PC-3 (cell line): ENCODE measurements at regions not wholly inside any gene's neighbourhood (a gene's known extent, or its start where the extent isn't known, plus 50 kb on each side); places are given as distances from the start of the nearest gene placed in this dataset.

Experiments used
- ATAC-seq: fragments of 200-7000 bp; cut with Tn5 transposase; 2 replicates; pipeline ENCODE4 v1.9.1; 2020; ENCODE audit warnings: mild to moderate bottlenecking, moderate library complexity
- BruUV-seq: library from RNA; stranded (reverse); fragments of 400-500 nt; replicated peaks from 2 replicates; lab custom pipeline; 2021; lab: Mats Ljungman, UMichigan
- CTCF ChIA-PET: fragments of 300-600 bp; sonication (Branson Sonifier 250); formaldehyde crosslinking; loops from one replicate; lab custom pipeline; 2022; ENCODE audit warnings: antibody characterized with exemption; lab: Charles Lee
- POLR2A ChIA-PET: fragments of 300-600 bp; sonication (Branson Sonifier 250); formaldehyde crosslinking; loops from one replicate; lab custom pipeline; 2022; ENCODE audit warnings: antibody characterized with exemption; ENCODE audit not compliant: unreplicated experiment; lab: Charles Lee
- DNase-seq: peaks from one replicate; pipeline ENCODE4 v3.0.0-alpha.2; 2015
- H2AFZ ChIP-seq: fragments of 300-600 bp; sonication (generic); 2 replicates; pipeline ENCODE4 v1.6.0; 2016; ENCODE audit warnings: antibody characterized with exemption, low read length
- H3F3A ChIP-seq: fragments of 300-600 bp; sonication (generic); one replicate; pipeline ENCODE4 v1.6.0; 2017; ENCODE audit warnings: antibody characterized with exemption, low read length, control low read depth, mild to moderate bottlenecking; ENCODE audit not compliant: unreplicated experiment
- H3K27ac ChIP-seq: fragments of 300-600 bp; sonication (generic); 2 replicates; pipeline ENCODE4 v1.5.1; 2016; ENCODE audit warnings: mild to moderate bottlenecking, low read length
- H3K27me3 ChIP-seq: fragments of 300-600 bp; sonication (generic); 2 replicates; pipeline ENCODE4 v1.6.1; 2016; ENCODE audit warnings: low read length, mixed read lengths
- H3K36me3 ChIP-seq: fragments of 300-600 bp; sonication (generic); 2 replicates; pipeline ENCODE4 v1.6.1; 2016; ENCODE audit warnings: low read depth, mixed run types, low read length, mixed read lengths
- H3K4me1 ChIP-seq: fragments of 300-600 bp; sonication (generic); 2 replicates; pipeline ENCODE4 v1.5.1; 2016; ENCODE audit warnings: low read length; ENCODE audit not compliant: insufficient read depth
- H3K4me2 ChIP-seq: fragments of 300-600 bp; sonication (generic); 2 replicates; pipeline ENCODE4 v1.6.0; 2016; ENCODE audit warnings: low read length
- H3K4me3 ChIP-seq: fragments of 300-600 bp; sonication (generic); 2 replicates; pipeline ENCODE4 v1.5.1; 2016; ENCODE audit warnings: mild to moderate bottlenecking, low read length, mixed read lengths
- H3K79me2 ChIP-seq: fragments of 300-600 bp; sonication (generic); 2 replicates; pipeline ENCODE4 v1.6.1; 2017; ENCODE audit warnings: low read length, mixed read lengths
- H3K9ac ChIP-seq: fragments of 300-600 bp; sonication (generic); 2 replicates; pipeline ENCODE4 v1.6.0; 2016; ENCODE audit warnings: mild to moderate bottlenecking, low read length
- H3K9me2 ChIP-seq: fragments of 300-600 bp; sonication (generic); replicated peaks from 2 replicates; pipeline ENCODE4 v1.6.1; 2016; ENCODE audit warnings: mixed run types, low read length, mixed read lengths
- H3K9me3 ChIP-seq: fragments of 300-600 bp; sonication (generic); 2 replicates; pipeline ENCODE4 v1.6.1; 2016; ENCODE audit warnings: low read length, mixed read lengths
- H4K20me1 ChIP-seq: fragments of 300-600 bp; sonication (generic); 2 replicates; pipeline ENCODE4 v1.6.1; 2016; ENCODE audit warnings: low read length, mixed read lengths
- CTCF ChIP-seq: fragments of 300-600 bp; sonication (generic); conservative IDR thresholded peaks from 2 replicates; pipeline ENCODE4 v1.5.1; 2017; ENCODE audit warnings: antibody characterized with exemption, low read depth, mild to moderate bottlenecking, low read length
- EZH2 ChIP-seq: fragments of 300-600 bp; sonication (generic); IDR thresholded peaks from one replicate; pipeline ENCODE4 v1.6.1; 2017; ENCODE audit warnings: antibody characterized with exemption, mild to moderate bottlenecking, low read length; ENCODE audit not compliant: unreplicated experiment
- EZH2phosphoT487 ChIP-seq: fragments of 300-600 bp; sonication (generic); IDR thresholded peaks from 2 replicates; pipeline ENCODE4 v1.6.1; 2018; ENCODE audit warnings: mild to moderate bottlenecking, antibody characterized with exemption, low read length, borderline replicate concordance
- intact Hi-C: fragments of 100-400 bp; cut with micrococcal nuclease; formaldehyde crosslinking; loops from 2 replicates; pipeline ENCODE4 v1.9.0; 2023

- BruUV-seq = no TSS peak
- no peak for ATAC-seq
- no peaks in the 10 kb centered on the region for H3K9me2 ChIP-seq
- H3K4me2 ChIP-seq = no peak overlapping the region
- no peak overlapping the region for H3K9ac ChIP-seq
- peaks cover 8% of the 10 kb centered on the region for H3K4me1 ChIP-seq
- no peak overlapping the region for H3K27ac ChIP-seq
- CTCF ChIA-PET = no interaction called here
- DNase-seq = no peak
- no peaks in the 10 kb centered on the region for H3K27me3 ChIP-seq
- no peak for TF ChIP-seq EZH2phosphoT487
- no peak for TF ChIP-seq CTCF
- TF ChIP-seq EZH2 = no peak
- POLR2A ChIA-PET = no interaction called here
- no peaks in the 10 kb centered on the region for H3K9me3 ChIP-seq
- H3K36me3 ChIP-seq = no peaks in the 10 kb centered on the region
- no peaks in the 10 kb centered on the region for H3K79me2 ChIP-seq
- intact Hi-C loops = no loop called here
- H4K20me1 ChIP-seq = no peaks in the 10 kb centered on the region
- H3K4me3 ChIP-seq = no peak overlapping the region
- no peaks in the 10 kb centered on the region for H3F3A ChIP-seq
- no peak overlapping the region for H2AFZ ChIP-seq
Observed at GRCh38 chr2:207308519-207309224, 142.9 kb upstream of the KLF7 start.

GRCh38 chr2:207311316-207312005, 145.7 kb upstream of the KLF7 start:
- Histone ChIP-seq H3K9ac (no peak overlapping the region), H3K27me3 (no peaks in the 10 kb centered on the region), H3K4me3 (no peak overlapping the region), H3K4me2 (no peak overlapping the region), H3K9me3 (no peaks in the 10 kb centered on the region), H2AFZ (no peak overlapping the region), H3K36me3 (no peaks in the 10 kb centered on the region), H3K79me2 (no peaks in the 10 kb centered on the region), H4K20me1 (no peaks in the 10 kb centered on the region), H3F3A (no peaks in the 10 kb centered on the region), H3K9me2 (no peaks in the 10 kb centered on the region), H3K27ac (no peak overlapping the region), H3K4me1 (peaks cover 14% of the 10 kb centered on the region)
- intact Hi-C loops = no loop called here
- POLR2A ChIA-PET = no interaction called here
- ATAC-seq (peak; percentile 67), DNase-seq (peak; percentile 39)
- BruUV-seq = no TSS peak
- peak; percentile 42; the same call in 1 of the 2 replicates for TF ChIP-seq CTCF
- TF ChIP-seq EZH2phosphoT487 = no peak
- no peak for TF ChIP-seq EZH2
- CTCF ChIA-PET = no interaction called here

- TF ChIP-seq EZH2phosphoT487 = no peak
- no peak for TF ChIP-seq EZH2
- TF ChIP-seq CTCF = no peak
- no peak overlapping the region for H2AFZ ChIP-seq
- DNase-seq = no peak
- no peak overlapping the region for H3K27ac ChIP-seq
- ChIA-PET CTCF (no interaction called here), POLR2A (no interaction called here)
- no peak for ATAC-seq
- BruUV-seq = no TSS peak
- no peaks in the 10 kb centered on the region for H3K9me2 ChIP-seq
- H4K20me1 ChIP-seq = no peaks in the 10 kb centered on the region
- H3K36me3 ChIP-seq = no peaks in the 10 kb centered on the region
- H3K9me3 ChIP-seq = no peaks in the 10 kb centered on the region
- H3K9ac ChIP-seq = no peak overlapping the region
- intact Hi-C loops = no loop called here
- no peaks in the 10 kb centered on the region for H3K79me2 ChIP-seq
- no peak overlapping the region for H3K4me2 ChIP-seq
- H3K4me3 ChIP-seq = no peak overlapping the region
- H3F3A ChIP-seq = no peaks in the 10 kb centered on the region
- H3K4me1 ChIP-seq = peaks cover 16% of the 10 kb centered on the region
- no peaks in the 10 kb centered on the region for H3K27me3 ChIP-seq
Observed at GRCh38 chr2:207312006-207312356, 146.2 kb upstream of the KLF7 start.
